ENCODE measurements at regions not wholly inside any gene's neighbourhood (a gene's known extent, or its start where the extent isn't known, plus 50 kb on each side); places are given as distances from the start of the nearest gene placed in this dataset.

GRCh38 chr5:9876451-9876850, 246.3 kb upstream of the TAS2R1 start:
- Histone ChIP-seq H2BK15ac (ENCODE audit: low read length) (no peak overlapping the region), H3K23me2 (ENCODE audit: low read depth, low read length) (no peaks in the 10 kb centered on the region), H3K4me1 (replicated peaks in 1 of 4; ENCODE audit: control insufficient read depth in 3 of 4, insufficient read depth in 4 of 4, low read length in 3 of 4) (no peaks in the 10 kb centered on the region), H3K9me3 (ENCODE audit: insufficient read depth in 2 of 2, low read depth in 1 of 2, low read length in 1 of 2) (peaks cover 3% of the 10 kb centered on the region in 2 experiments; a peak in 1 of 4 replicates), H3K9ac (replicated peaks in 1 of 4; ENCODE audit: extremely low read depth in 1 of 4, low read depth in 3 of 4, low read length in 3 of 4) (no peak overlapping the region), H3K36me3 (ENCODE audit: control insufficient read depth in 2 of 4, insufficient read depth in 4 of 4, low read length in 3 of 4) (no peaks in the 10 kb centered on the region), H4K8ac (ENCODE audit: extremely low read depth, insufficient read depth, low read length) (no peak overlapping the region), H3K18ac (ENCODE audit: extremely low read depth, low read length) (no peak overlapping the region), H2AK5ac (ENCODE audit: low read depth, low read length) (no peak overlapping the region), H3K56ac (replicated peaks; ENCODE audit: insufficient read length, low read depth, low read length) (no peak overlapping the region), H3K4me3 (ENCODE audit: extremely low read depth in 1 of 4, insufficient read depth in 2 of 4, low read depth in 3 of 4, low read length in 4 of 4) (no peak overlapping the region), H3K79me2 (ENCODE audit: control insufficient read depth in 1 of 2, insufficient read depth in 2 of 2, low read length in 2 of 2) (no peaks in the 10 kb centered on the region), H2BK20ac (ENCODE audit: low read length) (no peak overlapping the region), H2BK5ac (ENCODE audit: low read depth, low read length) (no peak overlapping the region), H3K27ac (ENCODE audit: low read depth, low read length) (no peak overlapping the region), H4K5ac (ENCODE audit: insufficient read length, low read depth, low read length) (no peak overlapping the region), H3K4me2 (ENCODE audit: insufficient read depth in 1 of 2, low read depth in 2 of 2, low read length in 2 of 2) (no peak overlapping the region), H4K91ac (replicated peaks; ENCODE audit: insufficient read length, low read length) (no peak overlapping the region), H2AFZ (ENCODE audit: low read length) (no peak overlapping the region), H3K79me1 (ENCODE audit: low read depth, low read length) (no peaks in the 10 kb centered on the region), H3K4ac (replicated peaks; ENCODE audit: insufficient read length, low read depth, low read length) (no peak overlapping the region), H2BK12ac (ENCODE audit: low read depth, low read length) (no peak overlapping the region), H4K20me1 (replicated peaks in 1 of 2; ENCODE audit: control insufficient read depth in 1 of 2, insufficient read depth in 2 of 2, low read length in 2 of 2) (no peaks in the 10 kb centered on the region), H3K23ac (ENCODE audit: insufficient read length) (no peak overlapping the region), H3K27me3 (replicated peaks in 1 of 4; ENCODE audit: control insufficient read depth in 3 of 4, extremely low read depth in 1 of 4, insufficient read depth in 3 of 4, low read length in 3 of 4) (no peaks in the 10 kb centered on the region), H2BK120ac (replicated peaks; ENCODE audit: low read depth, low read length) (no peak overlapping the region), H3K14ac (ENCODE audit: insufficient read length) (no peak overlapping the region)
- POLR2A ChIA-PET (ENCODE audit: partially characterized antibody) = no interaction called here
- DNase-seq (ENCODE audit: low read depth in 1 of 2, low spot score in 2 of 2) (no peak), FAIRE-seq (no peak)
- no peak for TF ChIP-seq HDAC6 (IDR thresholded peaks at IDR 0.05; ENCODE audit: low read depth, low read length)
- TF ChIP-seq KDM5A (IDR thresholded peaks at IDR 0.05; ENCODE audit: low read length) = no peak
- no peak for TF ChIP-seq SIX5 (IDR thresholded peaks at IDR 0.05; ENCODE audit: low read depth, low read length)
- TF ChIP-seq POLR2AphosphoS5 (IDR thresholded peaks at IDR 0.05; ENCODE audit: low read depth, low read length) = no peak
- TF ChIP-seq USF2 (IDR thresholded peaks at IDR 0.05; ENCODE audit: low read length) = no peak
- no peak for TF ChIP-seq MAFK (IDR thresholded peaks at IDR 0.05; ENCODE audit: low read depth, low read length)
- no peak for TF ChIP-seq FOSL1 (IDR thresholded peaks at IDR 0.05; ENCODE audit: insufficient read depth, low read depth, low read length)
- no peak for TF ChIP-seq BCL11A (IDR thresholded peaks at IDR 0.05; ENCODE audit: low read depth in 2 of 2, low read length in 2 of 2)
- TF ChIP-seq CHD2 (IDR thresholded peaks at IDR 0.05; ENCODE audit: low read length) = no peak
- no peak for TF ChIP-seq TCF12 (IDR thresholded peaks at IDR 0.05; ENCODE audit: low read depth, low read length)
- TF ChIP-seq TAF1 (IDR thresholded peaks at IDR 0.05; ENCODE audit: low read depth, low read length) = no peak
- TF ChIP-seq POLR2A (IDR thresholded peaks at IDR 0.05; ENCODE audit: control extremely low read depth in 1 of 2, low read depth in 2 of 2, low read length in 2 of 2) = no peak
- TF ChIP-seq CREB1 (IDR thresholded peaks at IDR 0.05) = no peak
- no peak for TF ChIP-seq NRF1 (IDR thresholded peaks at IDR 0.05; ENCODE audit: low read depth, low read length)
- WGBS, 2 experiments (ENCODE audit: extremely low coverage in 1 of 2, insufficient coverage in 1 of 2, insufficient read length in 1 of 2, insufficient replicate concordance in 2 of 2, low coverage in 1 of 2, low lambda C conversion rate in 2 of 2, missing lambda C conversion rate in 1 of 2) = 77% methylated on average over 4 of the region's 4 CpGs; no CpG with 5 or more reads in 1 of the 2 experiments
- CTCF ChIA-PET (ENCODE audit: partially characterized antibody) = no interaction called here
